ENCODE measurements at regions not wholly inside any gene's neighbourhood (a gene's known extent, or its start where the extent isn't known, plus 50 kb on each side); places are given as distances from the start of the nearest gene placed in this dataset.

DNA sequence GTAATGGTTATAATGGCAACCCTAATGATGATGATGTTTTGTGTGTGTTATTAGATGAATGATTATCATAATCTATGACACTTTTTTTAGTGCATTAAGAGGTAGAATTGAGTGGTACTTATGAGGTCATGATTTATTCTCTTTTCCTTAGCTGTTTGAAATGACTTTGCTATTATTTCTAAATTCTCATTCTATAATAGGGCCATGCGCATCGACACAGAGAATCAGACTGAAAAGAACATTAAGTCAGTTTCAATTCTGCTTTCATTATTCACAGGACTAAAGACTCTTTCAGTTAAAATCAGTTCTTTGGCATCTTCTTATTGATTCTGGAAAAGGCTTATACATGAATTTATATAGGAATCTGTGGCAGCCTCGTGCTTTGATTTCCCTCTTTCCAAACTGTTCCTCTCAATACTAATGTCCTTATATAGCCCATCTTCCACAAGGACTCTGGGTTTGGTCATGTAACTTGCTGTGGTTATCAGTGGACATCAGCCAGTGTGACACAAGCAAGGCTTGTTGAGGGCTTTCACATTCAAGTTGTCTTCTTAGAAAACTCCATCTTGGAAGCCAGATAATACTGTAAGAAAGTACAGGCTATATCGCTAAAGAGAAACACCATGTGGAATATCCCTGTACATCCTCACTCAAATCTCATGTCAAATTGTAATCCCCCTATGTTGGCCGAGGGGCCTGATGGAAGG, 140.3 kb upstream of the CHD1 start:
- TF ChIP-seq, protein P1, sequence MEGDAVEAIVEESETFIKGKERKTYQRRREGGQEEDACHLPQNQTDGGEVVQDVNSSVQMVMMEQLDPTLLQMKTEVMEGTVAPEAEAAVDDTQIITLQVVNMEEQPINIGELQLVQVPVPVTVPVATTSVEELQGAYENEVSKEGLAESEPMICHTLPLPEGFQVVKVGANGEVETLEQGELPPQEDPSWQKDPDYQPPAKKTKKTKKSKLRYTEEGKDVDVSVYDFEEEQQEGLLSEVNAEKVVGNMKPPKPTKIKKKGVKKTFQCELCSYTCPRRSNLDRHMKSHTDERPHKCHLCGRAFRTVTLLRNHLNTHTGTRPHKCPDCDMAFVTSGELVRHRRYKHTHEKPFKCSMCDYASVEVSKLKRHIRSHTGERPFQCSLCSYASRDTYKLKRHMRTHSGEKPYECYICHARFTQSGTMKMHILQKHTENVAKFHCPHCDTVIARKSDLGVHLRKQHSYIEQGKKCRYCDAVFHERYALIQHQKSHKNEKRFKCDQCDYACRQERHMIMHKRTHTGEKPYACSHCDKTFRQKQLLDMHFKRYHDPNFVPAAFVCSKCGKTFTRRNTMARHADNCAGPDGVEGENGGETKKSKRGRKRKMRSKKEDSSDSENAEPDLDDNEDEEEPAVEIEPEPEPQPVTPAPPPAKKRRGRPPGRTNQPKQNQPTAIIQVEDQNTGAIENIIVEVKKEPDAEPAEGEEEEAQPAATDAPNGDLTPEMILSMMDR (conservative IDR thresholded peaks at IDR 0.05; ENCODE audit: low read depth, low read length) = no peak
- no peak for DNase-seq (ENCODE audit: low read depth)
- no peak overlapping the region for H3K4me3 ChIP-seq (ENCODE audit: low read depth, low read length)

DNA sequence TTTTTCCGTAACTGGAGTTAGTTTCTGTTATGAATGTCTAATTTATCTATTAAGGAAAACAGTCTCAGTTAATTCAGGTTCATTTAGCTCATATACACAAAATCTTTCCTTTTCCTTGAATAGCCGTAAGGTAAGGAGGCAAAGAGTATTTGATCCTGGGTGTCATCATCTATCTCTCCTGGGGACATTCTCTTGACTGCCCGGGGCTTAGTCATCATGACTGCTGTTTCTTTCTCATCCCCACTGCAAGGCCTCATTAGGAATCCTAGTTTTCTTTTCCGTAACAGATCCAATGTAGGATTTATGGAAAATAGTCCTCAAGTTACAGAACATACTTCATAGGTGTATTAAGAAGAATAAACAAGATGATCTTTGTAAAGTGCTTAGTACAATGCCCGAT, 134.9 kb upstream of the CHD1 start:
- TF ChIP-seq, protein P1 (conservative IDR thresholded peaks at IDR 0.05; ENCODE audit: low read depth, low read length) = no peak
- peak; percentile 5 for DNase-seq (ENCODE audit: low read depth)
- no peak overlapping the region for H3K4me3 ChIP-seq (ENCODE audit: low read depth, low read length)

DNA sequence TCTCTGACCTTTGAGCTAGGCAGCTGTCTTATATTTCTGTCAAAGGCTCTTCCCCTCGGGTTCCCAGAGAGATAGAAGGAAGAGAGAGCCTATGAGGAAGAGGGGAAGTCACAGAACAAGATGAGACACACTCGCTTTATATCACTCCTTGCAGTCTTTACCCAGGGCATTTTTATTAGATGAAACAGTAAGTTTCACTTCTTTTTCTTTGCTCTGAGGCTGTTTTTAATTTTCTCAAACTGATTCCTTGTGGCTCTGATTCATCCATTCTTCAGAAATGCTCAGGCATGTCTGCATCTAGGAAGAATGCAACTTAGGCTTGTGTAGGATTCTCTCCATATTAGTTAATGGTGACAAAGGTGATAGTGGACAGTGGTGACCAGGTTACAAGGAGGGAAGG, 132.9 kb upstream of the CHD1 start:
- DNase-seq (ENCODE audit: low read depth) = peak; percentile 50
- no peak overlapping the region for H3K4me3 ChIP-seq (ENCODE audit: low read depth, low read length)
- TF ChIP-seq, protein P1 (conservative IDR thresholded peaks at IDR 0.05; ENCODE audit: low read depth, low read length) = no peak

- DNase-seq (ENCODE audit: low read depth) = peak; percentile 5
- TF ChIP-seq, protein P1 (conservative IDR thresholded peaks at IDR 0.05; ENCODE audit: low read depth, low read length) = no peak
- no peak overlapping the region for H3K4me3 ChIP-seq (ENCODE audit: low read depth, low read length)
Measured at GRCh38 chr5:99061299-99061698, 132.5 kb upstream of the CHD1 start.

DNA sequence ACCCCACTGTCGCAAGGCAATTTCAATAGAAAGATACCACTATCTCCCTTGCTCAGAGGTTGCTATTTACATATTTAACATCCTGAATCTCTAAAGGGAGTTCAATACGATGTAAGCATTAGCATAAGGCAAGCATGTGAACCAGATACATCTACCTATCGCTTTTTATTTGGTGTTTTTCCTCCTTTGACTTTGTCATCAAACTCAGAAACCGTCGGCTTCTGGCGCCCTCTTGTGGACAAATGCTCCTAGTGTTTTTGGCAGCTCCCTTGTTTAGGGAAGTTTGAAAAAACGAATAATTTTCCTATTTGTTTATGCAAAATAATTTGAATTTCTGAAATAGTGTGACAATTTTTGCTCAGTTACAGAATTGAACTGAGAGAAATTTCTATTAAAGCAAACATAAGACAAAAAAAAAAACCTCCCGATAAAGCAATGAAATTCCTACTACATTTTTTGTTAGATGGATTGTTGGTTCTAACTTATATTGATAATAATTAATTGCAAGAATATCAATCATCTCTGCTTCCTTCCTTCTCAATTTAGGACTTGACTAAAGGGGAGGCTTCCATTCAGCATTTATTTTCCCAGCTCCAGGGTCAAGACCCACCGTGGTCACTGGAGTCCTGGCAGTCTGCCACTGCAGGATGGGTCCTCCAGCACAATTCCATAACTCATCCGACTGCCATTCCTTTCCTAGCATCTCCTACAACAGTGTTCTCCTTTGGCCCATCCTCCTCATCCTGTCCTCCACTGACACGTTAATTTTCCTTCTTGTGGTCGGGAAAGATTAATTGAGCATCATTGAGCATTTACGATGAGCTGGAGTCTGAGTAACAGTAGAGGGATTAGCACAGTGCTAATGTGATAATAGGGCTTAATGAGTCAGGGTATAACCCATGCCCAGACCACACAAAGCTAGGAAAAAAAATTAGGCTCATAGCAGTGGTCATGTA, 131.8 kb upstream of the CHD1 start:
- H3K4me3 ChIP-seq (ENCODE audit: low read depth, low read length) = no peak overlapping the region
- peak; percentile 83 for DNase-seq (ENCODE audit: low read depth)
- TF ChIP-seq, protein P1 (conservative IDR thresholded peaks at IDR 0.05; ENCODE audit: low read depth, low read length) = peak; percentile 94

DNA sequence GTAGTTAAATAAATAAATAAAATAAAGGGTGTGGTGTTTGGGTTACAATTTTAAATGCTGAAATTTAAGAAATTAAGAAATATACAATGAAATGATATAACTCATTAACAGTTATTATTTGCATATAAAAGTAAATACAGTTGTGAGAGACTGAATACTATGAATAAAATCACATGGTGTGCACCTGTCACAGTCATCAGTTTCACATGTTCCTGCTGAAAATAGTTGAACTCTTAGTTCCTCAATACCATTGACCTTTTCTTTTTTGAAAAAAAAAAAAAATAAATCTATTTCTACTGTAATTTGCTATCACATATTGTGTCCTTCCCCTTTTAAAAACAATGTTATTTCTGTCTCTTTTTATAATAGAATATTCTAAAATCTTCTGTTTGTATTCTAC, 130.9 kb upstream of the CHD1 start:
- no peak overlapping the region for H3K4me3 ChIP-seq (ENCODE audit: low read depth, low read length)
- TF ChIP-seq, protein P1 (conservative IDR thresholded peaks at IDR 0.05; ENCODE audit: low read depth, low read length) = no peak

More for the DNA sequence above, 130.9 kb upstream of the CHD1 start:
- no peak for DNase-seq (ENCODE audit: low read depth)
